GM18907 (cell line): ENCODE measurements at regions not wholly inside any gene's neighbourhood (a gene's known extent, or its start where the extent isn't known, plus 50 kb on each side); places are given as distances from the start of the nearest gene placed in this dataset.

Source experiments
- ATAC-seq: cut with Tn5 transposase; IDR thresholded peaks from one replicate; pipeline ENCODE4 v1.9.1; 2021; ENCODE audit warnings: mild to moderate bottlenecking, moderate library complexity; ENCODE audit not compliant: unreplicated experiment

DNA sequence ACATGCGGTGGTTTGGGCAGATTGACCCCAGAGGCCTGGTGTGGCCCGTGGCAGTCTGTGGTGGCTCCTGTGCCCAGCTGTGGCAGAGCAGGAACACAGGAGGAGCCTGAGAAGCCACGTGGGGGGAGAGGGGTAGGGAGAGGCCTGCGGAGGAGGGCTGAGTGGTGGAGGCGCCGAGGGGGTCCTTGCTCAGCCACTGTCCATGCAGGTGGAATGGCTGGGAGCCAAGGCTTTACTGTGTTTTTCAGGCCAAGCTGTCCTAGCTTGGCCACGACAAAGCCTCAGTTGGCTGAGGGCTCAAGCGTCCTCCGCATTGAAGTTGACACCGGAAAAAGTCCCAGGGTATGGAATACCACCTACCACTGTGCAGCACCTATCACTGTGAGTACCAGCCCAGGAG, 107.0 kb downstream of the VEGFA start:
- no peak for ATAC-seq

DNA sequence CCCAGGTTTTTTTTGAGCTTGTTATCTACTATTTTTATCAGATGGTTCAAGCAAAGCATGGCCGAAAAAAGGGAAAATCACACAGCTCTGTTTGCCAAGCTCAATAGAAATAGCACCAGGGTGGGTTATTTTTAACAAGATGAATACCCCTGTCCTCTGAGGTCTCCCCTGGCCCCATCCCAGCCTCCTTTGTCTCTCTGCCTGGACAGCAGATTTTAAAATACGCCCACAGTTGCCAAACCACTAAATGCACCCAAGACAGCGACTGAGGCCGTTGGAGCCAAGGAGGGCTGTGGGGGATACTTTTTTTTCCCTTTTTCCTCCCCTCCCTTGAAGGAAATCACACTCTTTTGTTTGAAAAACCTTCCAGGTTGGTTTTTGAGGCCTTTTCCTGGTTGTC, 106.6 kb downstream of the VEGFA start:
- ATAC-seq = no peak

DNA sequence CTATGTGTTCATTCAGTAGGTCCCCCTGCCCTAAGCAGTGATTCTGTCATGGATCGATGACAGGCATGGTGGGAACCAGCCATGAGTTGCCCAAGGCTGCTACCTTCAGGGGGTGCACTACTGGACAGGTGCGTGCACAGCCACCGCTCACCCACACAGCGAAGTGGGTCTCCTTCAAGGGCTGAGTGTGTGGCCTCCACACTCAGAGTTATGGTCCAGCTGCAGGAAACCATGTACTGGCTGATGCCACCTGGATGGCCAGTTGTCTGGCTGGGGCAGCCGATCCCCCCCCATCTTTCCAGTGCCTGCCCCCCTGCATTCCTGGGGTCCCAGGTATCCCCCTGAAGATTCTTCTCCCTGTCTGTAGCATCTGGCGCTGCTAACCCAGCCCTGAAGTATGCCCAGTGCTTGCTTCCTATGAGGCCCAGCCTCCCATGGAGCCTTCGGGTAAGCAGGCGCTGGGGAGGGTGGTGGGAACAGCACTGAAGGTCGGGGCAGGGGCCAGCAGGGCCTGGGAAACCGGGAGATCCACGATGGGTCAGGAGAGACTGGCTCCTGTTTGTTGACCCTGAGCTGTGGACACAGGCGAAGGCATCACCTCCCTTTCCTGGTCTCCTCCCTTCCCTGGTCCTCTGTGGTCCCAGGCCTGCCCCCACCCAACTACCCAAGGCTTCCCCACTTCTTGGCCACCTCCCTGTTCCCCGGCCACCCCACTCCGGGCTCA, 106.0 kb downstream of the VEGFA start:
- no peak for ATAC-seq

DNA sequence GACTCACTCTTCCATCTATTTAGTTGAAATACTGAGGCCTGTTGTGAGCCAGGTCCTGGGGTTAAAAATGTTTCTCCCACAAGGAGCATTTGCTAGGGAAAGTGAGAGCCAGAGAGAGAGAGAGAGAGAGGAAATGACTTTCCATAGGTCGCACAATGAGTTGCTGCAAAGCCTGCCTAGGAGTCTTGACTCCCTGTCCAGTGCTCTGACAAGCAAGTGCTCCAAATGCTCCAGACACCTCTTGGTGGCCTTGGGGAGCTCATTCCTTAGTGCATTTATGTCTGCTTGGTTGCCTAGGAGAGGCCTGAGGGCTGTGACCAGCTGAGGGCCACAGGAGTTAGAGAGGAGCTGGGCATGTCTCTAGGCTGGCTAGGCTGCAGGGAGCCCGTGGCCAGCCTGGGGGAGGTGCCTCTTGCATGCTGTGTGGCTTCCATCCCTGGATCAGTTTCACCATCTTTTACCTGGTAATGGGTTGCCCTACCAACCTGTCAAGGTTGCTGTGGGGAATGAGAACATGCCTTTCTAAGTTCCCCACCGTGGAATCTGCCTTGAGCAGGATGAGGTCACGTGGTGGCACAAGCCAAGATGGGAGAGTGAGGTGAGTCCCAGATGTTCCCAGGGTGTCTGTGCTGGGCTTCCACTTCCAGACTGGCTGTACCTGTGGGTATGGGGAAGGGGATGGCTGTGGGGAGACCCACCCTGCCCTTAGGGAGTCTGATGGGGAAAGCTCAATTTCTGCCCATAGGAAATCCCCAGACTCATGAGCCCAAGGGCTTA, 105.0 kb downstream of the VEGFA start:
- no peak for ATAC-seq

DNA sequence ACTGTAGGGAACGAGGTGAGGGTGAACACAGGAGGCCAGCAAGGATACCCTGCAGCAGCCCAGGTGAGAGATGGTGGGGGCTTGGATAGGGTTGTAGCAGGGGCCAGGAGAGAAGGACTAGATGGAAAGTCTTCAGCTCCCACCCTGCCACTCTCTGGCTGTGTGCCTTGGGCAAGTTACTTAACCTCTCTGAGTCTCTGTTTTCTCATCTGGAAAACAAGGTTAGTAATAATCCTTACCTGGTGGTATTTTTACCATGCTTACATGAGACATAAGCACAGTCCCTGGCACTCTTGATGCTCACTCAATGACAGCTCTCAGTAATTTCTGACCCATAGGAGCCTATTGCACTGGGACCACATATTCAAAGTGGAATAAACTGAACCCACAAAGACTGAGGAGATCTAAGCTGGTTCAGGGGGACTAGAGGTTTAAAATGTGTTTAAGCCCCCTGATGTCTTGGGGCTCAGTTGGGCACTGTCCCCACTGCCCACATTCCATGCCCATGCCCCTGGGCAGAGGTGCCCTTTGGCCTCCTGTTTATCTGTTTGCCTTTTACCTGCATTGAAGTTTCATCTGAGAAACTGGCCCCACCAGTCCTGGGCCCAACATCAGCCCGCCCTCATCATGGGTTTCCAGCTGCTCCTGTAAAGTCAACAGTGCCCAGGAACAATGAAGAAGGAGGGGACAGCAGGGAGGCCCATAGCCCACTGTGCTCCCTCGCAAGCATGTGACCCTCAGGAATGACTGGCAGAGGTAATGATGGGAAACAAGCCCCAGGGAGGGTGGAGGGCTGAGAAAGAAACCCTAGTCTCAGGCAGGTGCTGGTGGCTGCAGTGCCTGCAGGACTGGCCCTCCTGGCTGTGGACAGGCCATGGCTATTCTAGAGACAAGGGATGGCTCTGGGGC, 104.0 kb downstream of the VEGFA start:
- no peak for ATAC-seq

DNA sequence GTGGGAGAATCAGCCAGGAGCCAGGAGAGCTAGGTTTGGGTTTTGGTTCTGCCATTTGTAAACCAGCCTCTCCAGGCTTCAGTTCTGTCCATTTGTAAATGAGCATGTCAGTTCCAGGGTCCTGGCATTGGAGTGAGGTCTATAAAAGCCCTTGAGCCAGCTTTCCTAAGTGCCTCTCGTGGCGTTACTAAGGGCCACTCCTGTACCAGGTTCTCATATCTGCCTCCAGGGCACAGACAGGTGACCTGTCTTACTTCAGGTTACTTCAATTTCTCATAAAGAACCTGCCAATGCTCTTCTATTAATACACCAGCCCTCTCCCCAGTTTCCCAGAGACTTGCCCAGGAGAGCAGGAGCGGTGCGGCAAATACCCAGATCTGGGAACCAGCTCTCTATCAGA, 101.9 kb downstream of the VEGFA start:
- ATAC-seq = no peak

DNA sequence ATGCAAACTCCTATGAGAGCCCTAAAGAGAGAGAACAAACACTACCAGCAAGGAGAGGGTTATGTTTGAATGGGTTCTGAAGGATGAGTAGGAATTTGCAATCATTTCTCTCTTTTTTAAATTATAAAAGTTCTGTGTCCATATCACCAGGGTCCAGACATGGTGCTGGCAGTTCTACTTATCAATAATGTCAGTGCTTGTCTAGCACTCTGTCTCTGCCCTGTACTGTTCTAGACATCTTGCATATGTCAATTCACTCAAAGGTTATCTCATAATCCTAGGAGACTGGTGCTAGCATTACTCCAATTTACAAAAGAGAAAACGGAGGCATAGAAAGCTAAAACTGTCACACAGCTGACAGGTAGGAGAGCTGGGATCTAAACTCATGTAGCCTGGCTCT, 101.3 kb downstream of the VEGFA start:
- ATAC-seq = no peak

DNA sequence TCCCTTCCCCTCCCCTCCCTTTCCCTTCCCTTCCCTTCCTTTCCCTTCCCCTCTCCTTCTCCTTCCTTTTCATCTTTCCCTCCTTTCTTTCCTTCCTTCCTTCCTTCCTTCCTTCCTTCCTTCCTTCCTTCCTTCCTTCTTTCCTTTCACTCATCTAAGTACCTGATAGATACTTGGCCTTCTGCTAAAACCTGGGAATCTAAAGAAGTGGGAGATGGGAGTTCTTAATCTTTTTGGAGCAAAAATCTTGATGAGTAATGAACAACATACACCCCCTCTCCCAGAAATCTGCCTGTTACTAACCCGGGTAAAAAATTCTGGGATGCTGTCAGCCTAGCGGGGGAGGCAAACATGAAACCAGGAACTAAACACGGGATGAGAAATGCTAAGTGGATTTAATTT, 100.7 kb downstream of the VEGFA start:
- ATAC-seq = no peak

DNA sequence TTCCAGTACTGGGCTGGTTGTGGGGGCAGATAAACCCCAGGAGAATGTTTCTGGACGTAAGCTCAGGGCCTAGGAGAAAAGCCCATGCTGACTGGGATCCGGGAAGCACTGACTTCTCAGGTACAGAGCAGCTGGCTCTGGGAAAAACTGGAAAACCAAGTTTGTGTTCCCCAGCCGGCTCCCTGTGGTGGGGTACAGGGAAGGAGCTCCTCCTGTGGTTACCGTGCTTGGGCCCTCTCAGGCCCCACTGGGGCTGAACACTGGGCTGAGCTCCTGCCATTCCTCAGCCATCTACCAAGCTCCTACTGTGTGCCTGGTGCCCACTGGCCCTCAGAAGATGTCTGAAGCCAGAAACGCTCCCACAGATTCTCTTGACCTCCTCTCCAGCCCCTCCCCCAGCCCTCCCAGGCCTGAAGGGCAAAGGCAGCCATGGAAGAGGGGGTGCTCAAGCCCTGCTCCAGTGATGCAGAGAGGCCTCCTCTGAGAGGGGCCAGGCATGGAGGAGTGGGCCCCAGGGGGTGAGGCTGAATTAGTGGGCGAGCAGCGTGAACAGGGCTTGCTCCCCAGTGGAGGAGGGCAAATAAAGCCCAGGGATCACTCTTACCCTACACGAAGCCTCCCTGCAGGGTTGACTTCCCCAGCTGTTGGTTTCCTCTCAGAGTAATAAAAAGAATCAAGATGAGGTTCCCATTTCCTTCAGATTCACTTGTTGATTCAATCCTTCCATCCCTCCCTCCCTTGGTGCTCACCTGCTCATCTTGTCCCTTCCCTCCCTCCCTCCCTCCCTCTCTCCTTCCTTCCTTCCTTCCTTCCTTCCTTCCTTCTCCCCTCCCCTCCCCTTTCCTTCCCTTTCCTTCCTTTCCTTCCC, 100.0 kb downstream of the VEGFA start:
- ATAC-seq = no peak

DNA sequence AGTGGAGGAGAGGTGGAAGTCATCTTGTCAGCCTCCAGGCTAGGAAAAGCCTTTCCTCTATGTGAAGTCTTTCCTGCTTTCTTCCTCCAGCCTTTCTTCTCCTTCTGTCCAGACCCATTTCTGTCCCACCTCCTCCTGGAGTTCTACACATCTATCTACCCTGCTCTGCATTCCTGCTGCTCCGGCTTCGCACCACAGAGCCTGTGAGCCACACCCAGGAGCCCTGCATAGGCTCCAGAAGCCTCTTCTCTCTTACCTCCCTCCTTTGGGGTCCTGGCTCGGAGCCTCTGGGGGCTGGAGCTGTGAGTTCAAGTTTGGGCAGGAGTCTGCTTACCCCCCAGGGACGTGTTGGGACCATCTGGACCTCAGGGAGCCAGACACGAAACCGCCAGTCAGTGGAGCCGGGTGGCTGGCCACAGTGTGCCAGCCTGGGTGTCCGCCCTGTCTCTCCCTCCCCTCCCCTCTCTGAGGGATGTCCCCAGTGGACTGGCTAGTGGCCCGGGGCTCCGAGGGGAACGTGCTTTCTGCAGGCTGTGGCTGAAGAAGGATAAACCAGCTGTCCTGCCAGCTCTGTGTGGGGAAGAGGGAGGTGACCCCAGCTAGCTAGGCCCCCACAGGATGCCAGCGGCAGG, 99.2 kb downstream of the VEGFA start:
- ATAC-seq = no peak

DNA sequence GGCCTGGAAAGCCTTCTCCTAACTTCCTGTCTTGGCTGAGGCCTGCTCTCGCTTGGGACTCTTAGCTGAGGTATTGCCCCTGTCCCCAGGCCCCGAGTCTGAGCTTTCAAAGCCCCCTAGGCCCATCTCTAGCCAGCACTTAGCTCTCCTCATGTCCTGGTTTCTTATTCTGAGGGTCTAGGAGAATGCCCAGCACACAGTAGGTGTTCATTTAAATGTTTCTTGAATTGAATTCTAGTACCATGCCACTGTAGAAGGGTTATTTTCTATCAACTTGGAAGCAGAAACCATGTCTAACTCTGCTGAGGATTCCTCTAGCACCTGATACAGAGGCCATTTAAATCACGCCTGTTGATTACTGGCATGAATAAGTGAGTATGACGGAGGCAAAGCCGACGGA, 98.5 kb downstream of the VEGFA start:
- no peak for ATAC-seq

DNA sequence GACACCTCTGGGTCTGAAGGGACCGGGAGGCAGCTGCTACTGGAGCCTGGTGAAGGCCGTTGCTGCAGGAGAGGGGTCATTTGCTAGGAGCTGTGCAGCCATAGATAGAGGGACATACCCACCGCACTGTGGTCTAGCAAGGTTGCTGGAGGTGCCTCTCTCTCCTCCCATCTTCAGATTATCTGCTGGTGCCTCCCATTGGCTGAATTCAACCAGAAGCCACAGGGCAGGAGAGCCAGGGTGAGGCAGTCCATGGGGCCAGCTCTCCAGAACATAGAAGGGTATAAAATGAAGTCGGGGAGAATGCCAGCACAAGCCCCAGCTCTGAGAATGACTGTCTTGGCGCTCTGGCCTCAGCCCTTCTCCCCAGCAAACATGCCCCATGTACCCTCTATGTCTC, 98.0 kb downstream of the VEGFA start:
- no peak for ATAC-seq

DNA sequence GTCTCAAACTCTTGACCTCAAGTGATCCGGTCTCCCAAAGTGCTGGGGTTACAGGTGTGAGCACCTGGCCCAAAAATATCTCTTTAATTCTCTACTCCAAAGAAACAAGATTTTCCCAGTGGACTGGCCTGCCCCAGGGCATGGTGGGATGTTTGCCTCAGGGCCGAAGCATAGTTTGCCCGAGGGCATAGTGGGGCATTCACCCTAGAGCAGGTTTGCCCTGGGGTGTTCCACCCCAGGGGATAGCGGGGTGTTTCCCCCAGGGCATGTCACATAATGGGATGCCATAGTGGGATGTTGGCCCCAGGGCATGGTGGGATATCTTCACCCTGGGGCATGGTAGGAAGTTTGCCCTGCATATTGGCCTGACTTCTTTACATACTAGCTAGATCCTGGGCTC, 97.2 kb downstream of the VEGFA start:
- no peak for ATAC-seq

DNA sequence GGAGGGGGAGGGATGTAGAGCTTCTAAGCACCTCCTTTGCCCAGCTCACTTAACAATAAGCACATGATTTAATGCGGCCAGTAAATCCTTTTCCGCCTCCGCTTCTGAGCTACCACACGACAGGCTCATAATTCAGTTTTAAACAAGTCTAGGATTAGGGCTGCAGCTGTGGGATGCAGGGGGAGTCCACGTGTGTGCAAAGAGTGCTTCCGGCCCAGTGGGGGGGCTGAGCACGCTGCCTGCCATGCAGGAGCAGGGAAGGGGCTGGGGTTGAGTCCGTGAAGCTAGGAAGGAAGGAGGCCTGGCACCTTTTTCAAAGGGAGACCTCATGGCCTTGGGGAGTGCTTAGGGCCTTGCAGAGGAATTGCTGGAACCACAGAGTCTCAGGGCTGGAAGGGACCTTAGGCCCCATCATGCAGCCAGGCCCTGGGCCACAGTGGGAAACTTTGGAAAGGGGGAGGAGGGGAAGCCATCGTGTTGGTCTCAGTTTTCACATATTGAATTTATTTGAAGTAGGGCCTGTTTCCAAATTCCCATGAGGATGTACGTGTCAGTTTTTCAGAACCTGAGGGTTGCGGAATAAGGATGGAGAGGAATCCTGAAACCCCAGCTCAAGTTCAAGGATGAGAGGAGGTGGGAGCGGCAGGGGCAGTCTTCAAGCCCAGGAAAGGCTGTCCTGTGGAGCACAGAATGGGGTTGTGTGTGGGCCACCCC, 96.1 kb downstream of the VEGFA start:
- no peak for ATAC-seq

DNA sequence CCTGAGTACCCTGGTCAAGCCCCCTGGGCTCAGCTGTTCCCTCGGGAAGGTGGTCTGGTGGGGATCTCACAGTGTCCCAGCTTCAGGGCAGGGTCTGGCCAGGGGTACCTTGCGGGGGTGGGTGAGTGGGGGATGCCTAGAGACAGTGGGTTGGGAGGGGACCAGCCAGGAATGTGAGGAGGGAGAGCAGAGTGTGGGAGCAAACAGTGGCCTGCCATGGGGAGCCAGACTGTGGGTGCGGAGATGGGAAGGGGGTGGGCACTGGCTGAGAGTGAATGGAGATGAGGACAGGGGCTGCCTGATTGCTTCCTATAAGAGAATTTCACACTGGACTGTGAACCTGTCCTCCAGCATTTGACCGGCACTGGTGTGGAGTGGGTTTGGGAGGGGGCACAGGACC, 95.1 kb downstream of the VEGFA start:
- ATAC-seq = no peak

DNA sequence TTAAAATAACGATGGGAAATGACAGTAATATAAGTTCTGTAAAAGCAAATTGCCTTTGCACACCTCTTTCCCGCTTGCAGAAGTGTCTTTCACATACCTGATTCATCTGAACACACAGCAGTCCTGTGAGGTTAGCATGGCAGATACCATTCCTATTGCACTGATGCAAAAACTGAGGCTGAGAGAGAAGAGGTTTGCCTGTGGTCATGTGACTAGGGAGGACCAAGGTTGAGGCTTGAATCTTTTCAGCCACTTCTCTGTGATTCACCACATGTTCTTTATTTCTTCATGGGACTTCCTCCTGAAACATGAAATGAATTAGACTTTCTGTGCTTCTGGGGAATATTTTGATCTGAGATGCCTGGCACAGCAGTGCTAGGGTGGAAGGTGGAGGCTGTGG, 92.9 kb downstream of the VEGFA start:
- ATAC-seq = no peak

DNA sequence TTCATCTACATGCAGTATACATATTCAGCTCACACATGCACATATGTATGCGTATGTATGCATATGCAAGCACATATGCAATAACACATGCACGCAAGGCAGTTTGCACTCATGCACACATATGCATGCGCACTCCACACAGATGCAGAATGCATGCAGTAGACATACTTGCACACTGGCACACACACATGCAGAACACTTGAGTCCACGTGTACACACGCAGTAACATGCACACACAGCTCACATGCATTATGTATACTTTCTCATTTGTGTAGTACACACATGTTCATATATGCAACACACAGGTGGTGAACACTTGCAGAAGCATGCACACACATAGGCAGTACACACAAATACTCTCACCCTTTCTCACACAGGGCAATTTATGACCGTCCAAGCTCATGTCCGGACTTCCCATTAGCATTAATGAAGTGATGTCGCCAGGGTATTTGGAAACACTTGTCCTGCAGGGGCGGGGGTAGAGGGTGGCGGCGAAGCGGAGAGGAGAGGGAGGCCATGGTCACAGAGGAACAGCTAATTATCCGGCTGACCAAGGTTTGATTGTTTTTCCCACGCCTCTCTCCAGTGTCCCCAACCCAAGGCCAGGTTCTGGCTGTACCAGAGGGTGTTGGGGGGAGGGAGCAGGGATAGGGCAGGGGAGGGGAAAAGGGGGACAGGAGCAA, 91.3 kb downstream of the VEGFA start:
- ATAC-seq = no peak

DNA sequence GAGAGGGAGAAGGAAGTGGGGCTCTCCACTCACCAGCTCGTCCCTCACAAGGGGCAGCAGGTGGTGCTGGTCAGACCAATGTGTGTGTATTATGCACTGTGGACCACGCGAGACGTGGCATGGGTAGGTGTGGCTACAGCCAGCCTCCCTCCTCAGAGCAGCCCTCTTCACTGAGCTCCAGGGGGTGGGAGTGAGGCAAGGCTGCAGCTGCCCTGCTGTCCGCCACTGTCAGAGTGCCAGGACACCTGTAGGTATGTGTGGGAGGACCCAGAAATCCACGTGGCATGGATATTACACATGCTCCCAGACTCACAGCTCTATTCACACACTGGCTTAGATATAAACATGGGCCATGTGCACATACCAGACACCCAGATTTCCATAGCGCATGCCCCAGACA, 90.3 kb downstream of the VEGFA start:
- ATAC-seq = no peak

DNA sequence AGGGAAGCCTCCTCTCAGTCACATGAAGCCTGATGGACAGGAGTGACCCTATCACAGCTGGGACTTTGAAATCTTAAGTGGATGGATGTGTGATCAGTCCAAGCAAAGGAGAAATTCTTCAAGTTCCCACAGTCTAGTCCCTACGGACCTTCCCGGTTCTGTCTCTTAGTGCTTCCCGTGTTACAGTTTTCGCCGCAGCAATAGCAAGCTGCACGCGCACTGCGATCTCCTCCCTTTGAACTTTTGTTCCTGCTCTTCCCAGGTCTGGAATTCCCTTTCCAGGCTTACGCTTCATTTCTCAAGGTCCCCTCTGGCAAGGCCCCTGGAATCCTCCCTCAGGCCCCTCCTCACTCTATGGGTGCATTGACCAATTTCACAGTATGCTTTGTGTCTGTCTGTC, 89.2 kb downstream of the VEGFA start:
- no peak for ATAC-seq
